GM10248 (cell line): ENCODE measurements at regions not wholly inside any gene's neighbourhood (a gene's known extent, or its start where the extent isn't known, plus 50 kb on each side); places are given as distances from the start of the nearest gene placed in this dataset.

Source experiments
- CTCF ChIA-PET: fragments of 300-600 bp; sonication (Branson Sonifier 250); formaldehyde crosslinking; extraction: SDS; loops from one replicate; lab custom pipeline; 2021; ENCODE audit warnings: antibody characterized with exemption; lab: Yijun Ruan, JAX
- POLR2A ChIA-PET: fragments of 350-650 bp; sonication (Branson Sonifier 250); formaldehyde crosslinking; extraction: SDS; loops from one replicate; lab custom pipeline; 2020; ENCODE audit warnings: antibody characterized with exemption; lab: Yijun Ruan, JAX
- DNase-seq: peaks from one replicate; pipeline ENCODE4 v3.0.0; 2012; ENCODE audit errors: extremely low spot score
- TF ChIP-seq, protein P1 (sequence below): IDR thresholded peaks from 2 replicates; pipeline ENCODE4 v1.5.1; 2012; ENCODE audit warnings: mild to moderate bottlenecking, low read depth; ENCODE audit errors: extremely low read depth, missing control alignments, control extremely low read depth

- CTCF ChIA-PET, result interaction anchor here (1.1 to 1.5 kb wide), 2 partner anchors 8 to 13 kb away, joined by 3 read pairs; no protein-coding TSS in a partner anchor
- POLR2A ChIA-PET, result no interaction called here
- DNase-seq, result no peak
- TF ChIP-seq, protein P1, sequence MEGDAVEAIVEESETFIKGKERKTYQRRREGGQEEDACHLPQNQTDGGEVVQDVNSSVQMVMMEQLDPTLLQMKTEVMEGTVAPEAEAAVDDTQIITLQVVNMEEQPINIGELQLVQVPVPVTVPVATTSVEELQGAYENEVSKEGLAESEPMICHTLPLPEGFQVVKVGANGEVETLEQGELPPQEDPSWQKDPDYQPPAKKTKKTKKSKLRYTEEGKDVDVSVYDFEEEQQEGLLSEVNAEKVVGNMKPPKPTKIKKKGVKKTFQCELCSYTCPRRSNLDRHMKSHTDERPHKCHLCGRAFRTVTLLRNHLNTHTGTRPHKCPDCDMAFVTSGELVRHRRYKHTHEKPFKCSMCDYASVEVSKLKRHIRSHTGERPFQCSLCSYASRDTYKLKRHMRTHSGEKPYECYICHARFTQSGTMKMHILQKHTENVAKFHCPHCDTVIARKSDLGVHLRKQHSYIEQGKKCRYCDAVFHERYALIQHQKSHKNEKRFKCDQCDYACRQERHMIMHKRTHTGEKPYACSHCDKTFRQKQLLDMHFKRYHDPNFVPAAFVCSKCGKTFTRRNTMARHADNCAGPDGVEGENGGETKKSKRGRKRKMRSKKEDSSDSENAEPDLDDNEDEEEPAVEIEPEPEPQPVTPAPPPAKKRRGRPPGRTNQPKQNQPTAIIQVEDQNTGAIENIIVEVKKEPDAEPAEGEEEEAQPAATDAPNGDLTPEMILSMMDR, result no peak
Observed at GRCh38 chr4:188949596-188949995, 810.4 kb downstream of the TRIML1 start.

DNA sequence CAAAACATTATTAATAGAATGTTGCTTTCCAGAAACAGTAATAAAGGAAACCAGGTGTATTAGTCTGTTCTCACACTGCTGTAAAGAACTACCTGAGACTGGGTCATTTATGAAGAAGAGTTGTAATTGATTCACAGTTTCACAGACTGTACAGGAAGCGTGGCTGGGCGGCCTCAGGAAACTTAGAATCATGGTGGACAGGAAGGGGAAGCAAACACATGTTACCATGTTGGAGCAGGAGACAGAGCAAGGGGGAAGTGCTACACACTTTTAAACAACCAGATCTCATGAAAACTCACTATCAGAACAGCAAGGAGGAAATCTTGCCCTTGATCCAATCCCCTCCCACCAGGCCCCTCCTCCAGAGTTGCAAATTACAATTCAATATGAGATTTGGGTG, 815.8 kb downstream of the TRIML1 start:
- TF ChIP-seq, protein P1, result no peak
- DNase-seq, result no peak
- ChIA-PET CTCF (interaction anchor here (1.6 kb wide), 1 partner anchor 16 kb away, joined by 4 read pairs; no protein-coding TSS in a partner anchor), POLR2A (no interaction called here)

- ChIA-PET POLR2A (no interaction called here), CTCF (interaction anchor here (1.5 to 1.6 kb wide), 3 partner anchors 13 to 70 kb away, joined by 3 to 4 read pairs (median 4); no protein-coding TSS in a partner anchor)
- TF ChIP-seq, protein P1, result no peak
- no peak for DNase-seq
Observed at GRCh38 chr4:188956566-188956965, 817.3 kb downstream of the TRIML1 start.

- DNase-seq, result no peak
- ChIA-PET POLR2A (no interaction called here), CTCF (interaction anchor here (2.0 kb wide), 1 partner anchor 35 kb away, joined by 5 read pairs; no protein-coding TSS in a partner anchor)
- TF ChIP-seq, protein P1, result no peak
Observed at GRCh38 chr4:188958346-188958745, 819.1 kb downstream of the TRIML1 start.

DNA sequence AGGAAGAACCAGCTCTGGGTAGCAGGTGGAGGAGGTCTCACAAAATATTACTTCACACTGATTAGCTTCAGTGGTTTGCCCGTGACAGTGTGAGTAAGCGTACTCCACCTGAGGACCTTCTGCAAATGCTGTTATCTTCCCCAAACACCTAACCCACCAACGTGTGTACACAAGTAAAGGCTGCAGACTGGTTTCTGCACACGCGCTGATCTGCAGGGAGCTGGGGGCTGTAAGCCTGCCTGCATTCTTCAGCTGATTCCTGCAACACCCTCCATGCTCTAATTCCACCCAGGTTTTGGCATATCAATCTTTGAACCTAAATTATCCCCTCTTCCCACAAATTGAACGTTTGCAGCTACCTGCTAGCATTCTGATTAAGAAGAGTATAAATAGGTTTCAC, 820.2 kb downstream of the TRIML1 start:
- ChIA-PET POLR2A (no interaction called here), CTCF (interaction anchor here (2.0 kb wide), 1 partner anchor 34 kb away, joined by 5 read pairs; no protein-coding TSS in a partner anchor)
- no peak for DNase-seq
- TF ChIP-seq, protein P1, result no peak

DNA sequence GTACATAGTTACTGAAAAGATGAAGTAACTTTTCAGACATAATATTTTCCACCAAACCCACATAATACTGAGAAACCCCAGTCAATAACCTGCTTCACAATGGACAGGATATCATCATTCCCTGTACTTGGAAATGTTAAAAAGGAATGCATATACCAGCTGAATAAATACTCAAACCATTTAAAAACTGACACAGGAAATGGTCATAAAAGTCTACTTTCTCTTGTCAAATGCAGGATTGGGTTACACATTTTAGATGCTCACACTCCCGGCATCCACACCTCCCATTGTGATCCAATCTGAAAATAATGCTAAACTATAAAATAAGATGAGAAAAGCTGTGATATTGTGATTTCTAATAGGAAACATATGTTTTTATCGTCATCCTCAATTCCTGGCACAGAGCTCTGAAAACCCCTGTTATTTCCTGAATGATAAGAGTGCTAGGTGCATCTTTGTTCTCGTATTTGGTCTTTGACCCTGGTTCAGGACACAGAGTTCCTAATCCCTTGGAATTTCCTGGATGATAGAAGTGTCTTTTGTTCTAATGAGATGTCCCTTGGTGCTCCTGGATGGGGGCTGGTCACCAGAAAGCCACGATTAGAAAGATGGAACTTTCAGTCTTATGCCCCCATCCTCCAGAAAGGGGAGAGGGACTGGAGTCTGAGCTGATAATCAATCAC, 821.3 kb downstream of the TRIML1 start:
- ChIA-PET POLR2A (no interaction called here), CTCF (interaction anchor here (0.9 kb wide), 1 partner anchor 19 kb away, joined by 3 read pairs; no protein-coding TSS in a partner anchor)
- no peak for DNase-seq
- TF ChIP-seq, protein P1, result no peak
